ENCODE measurements at regions not wholly inside any gene's neighbourhood (a gene's known extent, or its start where the extent isn't known, plus 50 kb on each side); places are given as distances from the start of the nearest gene placed in this dataset.
A peak's percentile ranks its signal among the peaks of the same experiment; 100 is the strongest.

DNA sequence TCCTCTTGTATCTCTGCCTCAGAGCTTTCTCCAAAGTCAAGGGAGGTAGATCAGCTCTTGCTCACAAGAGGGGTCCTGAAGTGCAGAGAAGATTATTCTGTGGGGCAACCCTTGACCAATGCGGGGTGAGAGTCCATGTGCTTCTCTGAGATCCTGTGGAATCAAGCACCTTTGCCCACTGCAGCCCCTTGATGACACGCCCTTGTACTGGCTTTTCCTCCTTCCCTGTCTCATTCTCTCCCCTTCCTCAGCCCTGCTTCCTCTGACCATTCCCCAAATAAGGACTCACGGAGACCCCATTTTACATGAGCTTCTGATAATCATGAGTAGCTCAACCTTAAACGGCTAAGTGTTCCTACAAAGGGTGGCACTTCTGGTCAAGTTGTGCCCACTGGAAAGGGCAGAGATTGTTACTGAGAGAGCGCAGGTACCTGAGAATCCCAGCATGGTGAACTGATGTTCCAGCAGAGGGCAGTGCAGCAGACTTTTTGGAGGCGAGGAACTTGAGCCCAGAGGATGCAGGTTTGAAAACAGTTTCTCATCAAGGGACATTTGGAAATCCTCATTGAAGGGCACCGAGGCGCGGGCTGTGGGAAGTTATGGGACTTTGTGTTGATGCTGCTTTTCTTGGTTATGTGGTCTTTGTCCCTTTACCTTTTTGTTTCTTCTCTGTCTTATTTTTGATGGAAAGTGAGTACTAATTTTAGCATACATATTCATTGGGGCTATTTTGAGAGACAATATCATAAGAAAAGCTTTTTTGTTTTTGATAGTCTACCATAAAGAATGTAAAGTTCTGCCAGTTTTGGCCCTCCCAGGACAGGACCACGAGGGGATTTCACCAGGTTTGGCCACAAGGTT lies 201.3 kb downstream of the RBM46 start:
- TF ChIP-seq EZH2phosphoT487 (IDR thresholded peaks at IDR 0.05; ENCODE audit: borderline replicate concordance) (no peak), CTCF (conservative IDR thresholded peaks at IDR 0.05; ENCODE audit: low read length) (peak; percentile 86)

Data from Loucy (cell line).